Naive thymus-derived CD4-positive, alpha-beta T cell (primary cell): ENCODE measurements at regions not wholly inside any gene's neighbourhood (a gene's known extent, or its start where the extent isn't known, plus 50 kb on each side); places are given as distances from the start of the nearest gene placed in this dataset.

Source experiments
- ATAC-seq: fragments of 150-1000 bp; cut with Tn5 transposase; 2 replicates; pipeline ENCODE4 v1.10.0; 2021; ENCODE audit warnings: mild to moderate bottlenecking, moderate library complexity
- CTCF ChIA-PET: fragments of 350-600 bp; sonication (Branson Sonifier 250); formaldehyde crosslinking; loops from one replicate; lab custom pipeline; 2021; ENCODE audit warnings: antibody characterized with exemption; lab: Charles Lee
- POLR2A ChIA-PET: fragments of 350-600 bp; sonication (Branson Sonifier 250); formaldehyde crosslinking; loops from one replicate; lab custom pipeline; 2021; ENCODE audit warnings: antibody characterized with exemption, inconsistent platforms; lab: Charles Lee
- DNase-seq, 9 donors: peaks; one replicate each; pipeline versions ENCODE4 v3.0.0 to v3.0.0-alpha.2; 2020 to 2022; ENCODE audit warnings: mixed read lengths in 1 of 9
- H3K27ac ChIP-seq: one replicate; pipeline ENCODE4 v1.7.0; 2013; ENCODE audit warnings: mild to moderate bottlenecking, low read depth, low read length, moderate library complexity
- H3K27me3 ChIP-seq, 2 donors: one replicate each; pipeline ENCODE4 v1.7.0; 2013; ENCODE audit warnings: low read length in 2 of 2, mild to moderate bottlenecking in 2 of 2, moderate library complexity in 2 of 2; ENCODE audit not compliant: control insufficient read depth in 2 of 2, insufficient read depth in 2 of 2
- H3K36me3 ChIP-seq, 3 experiments: 1 replicate in 2 of 3; 2 replicates in 1 of 3; pipeline ENCODE4 v1.7.0; 2013; ENCODE audit warnings: low read length in 3 of 3, mild to moderate bottlenecking in 3 of 3, moderate library complexity in 1 of 3; ENCODE audit not compliant: insufficient read depth in 3 of 3, control insufficient read depth in 2 of 3
- H3K4me1 ChIP-seq, 2 donors: one replicate each; pipeline ENCODE4 v1.7.0; 2013; ENCODE audit warnings: low read length in 2 of 2, mild to moderate bottlenecking in 2 of 2, moderate library complexity in 1 of 2; ENCODE audit not compliant: control insufficient read depth in 2 of 2, insufficient read depth in 2 of 2
- H3K4me3 ChIP-seq: 2 replicates; pipeline ENCODE4 v1.7.0; 2013; ENCODE audit warnings: mild to moderate bottlenecking, low read length
- H3K9me3 ChIP-seq, 3 experiments: 1 replicate in 2 of 3; 2 replicates in 1 of 3; pipeline ENCODE4 v1.7.0; 2013; ENCODE audit warnings: low read length in 3 of 3; ENCODE audit not compliant: control insufficient read depth in 2 of 3
- H3K27ac Mint-ChIP-seq, 9 donors: one replicate each; pipeline ENCODE4 v1.8.0; 2020 to 2022; ENCODE audit warnings: mixed read lengths in 9 of 9, mild to moderate bottlenecking in 8 of 9, moderate library complexity in 5 of 9, inconsistent platforms in 2 of 9
- H3K27me3 Mint-ChIP-seq, 5 donors: one replicate each; pipeline ENCODE4 v1.8.0; 2021 to 2022; ENCODE audit warnings: mixed read lengths in 5 of 5, mild to moderate bottlenecking in 1 of 5
- H3K36me3 Mint-ChIP-seq, 5 donors: one replicate each; pipeline ENCODE4 v1.8.0; 2020 to 2022; ENCODE audit warnings: mixed read lengths in 5 of 5, mild to moderate bottlenecking in 3 of 5, inconsistent platforms in 1 of 5
- H3K4me1 Mint-ChIP-seq, 7 donors: one replicate each; pipeline ENCODE4 v1.8.0; 2020 to 2022; ENCODE audit warnings: mixed read lengths in 7 of 7, mild to moderate bottlenecking in 3 of 7, inconsistent platforms in 1 of 7
- H3K4me3 Mint-ChIP-seq, 10 donors: one replicate each; pipeline ENCODE4 v1.8.0; 2020 to 2022; ENCODE audit warnings: mild to moderate bottlenecking in 10 of 10, mixed read lengths in 10 of 10, moderate library complexity in 6 of 10, inconsistent platforms in 2 of 10
- H3K9me3 Mint-ChIP-seq, 11 donors: one replicate each; pipeline ENCODE4 v1.8.0; 2020 to 2022; ENCODE audit warnings: mixed read lengths in 11 of 11, mild to moderate bottlenecking in 4 of 11, inconsistent platforms in 1 of 11, moderate library complexity in 1 of 11
- intact Hi-C, 2 donors: fragments of 100-400 bp; cut with micrococcal nuclease; formaldehyde crosslinking; loops; one replicate each; pipeline ENCODE4 v1.15.1; 2023

DNA sequence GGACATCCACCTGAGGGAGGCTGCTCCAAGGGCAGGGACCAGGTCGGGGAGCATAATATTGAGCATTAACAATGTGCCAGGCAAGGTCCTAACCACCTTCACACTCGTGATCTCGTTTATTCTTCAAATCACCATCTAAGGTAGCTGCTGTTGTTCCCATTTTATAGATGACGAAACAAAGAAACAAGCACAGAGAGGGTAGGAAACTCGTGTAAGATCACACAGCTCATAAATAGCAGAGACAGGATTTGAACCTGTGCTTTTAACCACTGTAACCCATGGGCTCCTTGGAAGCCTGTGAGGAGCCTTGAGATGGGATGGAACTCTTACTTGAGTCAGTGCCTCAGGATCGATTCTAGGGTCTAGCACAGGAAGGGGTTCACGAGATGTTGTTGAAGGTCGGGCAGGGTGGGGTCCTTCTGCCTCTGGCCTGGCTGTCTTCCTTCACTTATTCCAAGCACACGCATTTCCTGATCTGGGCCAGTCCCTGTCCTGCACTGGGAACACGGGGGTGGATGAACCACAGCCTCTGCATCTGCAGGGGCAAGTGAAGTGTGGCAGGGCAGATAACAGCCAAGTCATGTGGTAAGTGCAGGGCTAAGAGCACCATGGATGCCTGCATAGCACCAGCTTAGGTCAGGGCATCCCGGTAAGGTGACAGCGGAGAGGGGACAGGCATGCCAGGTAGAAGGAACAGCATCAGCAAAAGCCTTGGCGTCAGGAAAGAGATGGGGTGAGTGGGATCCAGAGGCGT, 188.1 kb downstream of the MELK start:
- intact Hi-C loops = loop anchor here in 1 of 2 donors (10.0 kb wide), 1 partner anchor 1156 kb away; the partner anchor contains the start of gene TESK1
- Mint-ChIP-seq H3K4me1 (peaks cover 0 to 1% (median 0%) of the 10 kb centered on the region in 7 donors), H3K27ac (peak overlapping the region in 1 of 9 donors; percentile 0), H3K36me3 (no peaks in the 10 kb centered on the region), H3K4me3 (no peak overlapping the region), H3K9me3 (peaks cover 0 to 1% (median 0%) of the 10 kb centered on the region in 11 donors), H3K27me3 (peaks cover 6 to 41% (median 24%) of the 10 kb centered on the region in 5 donors)
- DNase-seq (no peak), ATAC-seq (no peak)
- CTCF ChIA-PET = no interaction called here
- H3K9me3 ChIP-seq = no peaks in the 10 kb centered on the region
- H3K36me3 ChIP-seq = no peaks in the 10 kb centered on the region
- POLR2A ChIA-PET = no interaction called here
- no peaks in the 10 kb centered on the region for H3K27me3 ChIP-seq
- H3K27ac ChIP-seq = no peak overlapping the region
- H3K4me1 ChIP-seq = no peaks in the 10 kb centered on the region
- no peak overlapping the region for H3K4me3 ChIP-seq

DNA sequence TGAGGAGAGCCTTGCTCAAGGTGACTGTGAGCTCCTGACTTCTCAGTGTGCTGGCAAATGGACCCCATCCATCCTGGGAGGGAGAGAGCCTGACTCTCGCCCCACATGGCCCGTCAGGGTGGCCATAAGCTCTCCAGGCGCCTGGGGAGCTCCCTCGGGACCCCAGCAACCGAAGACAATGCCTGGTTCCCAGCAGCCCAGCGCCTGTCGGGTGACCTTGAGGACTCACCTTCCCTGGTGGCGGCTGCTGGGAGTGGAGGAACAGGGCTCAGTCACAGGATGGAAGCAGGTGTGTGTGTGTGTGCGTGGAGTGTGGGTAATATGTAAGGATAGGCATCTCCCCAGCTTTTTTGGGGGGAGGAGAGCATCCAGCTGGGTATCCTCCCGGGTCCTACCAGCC, 190.3 kb downstream of the MELK start:
- Mint-ChIP-seq H3K4me3 (no peak overlapping the region), H3K27me3 (peaks cover 10 to 34% (median 20%) of the 10 kb centered on the region in 5 donors), H3K4me1 (peaks cover 0 to 6% (median 2%) of the 10 kb centered on the region in 7 donors), H3K9me3 (peaks cover 0 to 4% (median 0%) of the 10 kb centered on the region in 11 donors), H3K36me3 (peaks cover 0 to 2% (median 0%) of the 10 kb centered on the region in 5 donors), H3K27ac (peak overlapping the region in 1 of 9 donors; percentile 37)
- Histone ChIP-seq H3K27me3 (no peaks in the 10 kb centered on the region), H3K36me3 (no peaks in the 10 kb centered on the region), H3K4me1 (no peaks in the 10 kb centered on the region), H3K27ac (no peak overlapping the region), H3K4me3 (no peak overlapping the region), H3K9me3 (no peaks in the 10 kb centered on the region)
- CTCF ChIA-PET = no interaction called here
- intact Hi-C loops = loop anchor here in 1 of 2 donors (10.0 kb wide), 1 partner anchor 1158 kb away; the partner anchor contains the start of gene TESK1
- no peak for DNase-seq
- POLR2A ChIA-PET = no interaction called here
- no peak for ATAC-seq

DNA sequence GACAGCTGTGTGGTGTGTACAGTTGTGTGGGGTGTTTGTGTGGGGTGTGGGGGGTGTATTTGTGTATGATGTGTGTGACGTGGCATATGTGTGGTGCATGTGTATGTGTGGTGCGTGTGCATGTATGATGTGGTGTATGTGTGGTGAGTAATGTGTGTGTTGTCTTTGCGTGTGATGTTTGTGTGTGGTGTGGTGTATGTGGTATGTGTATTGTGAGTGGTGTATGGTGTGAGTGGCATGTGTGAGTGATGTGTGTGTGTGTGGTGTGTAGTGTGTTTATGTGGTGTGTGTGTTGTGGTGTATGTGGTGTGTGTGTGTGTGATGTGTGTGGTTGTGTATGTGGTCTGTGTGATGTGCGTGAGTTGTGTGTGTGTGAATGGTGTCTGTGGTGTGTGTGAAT, 191.1 kb downstream of the MELK start:
- Mint-ChIP-seq H3K27me3 (peaks cover 10 to 30% (median 18%) of the 10 kb centered on the region in 5 donors), H3K4me1 (peaks cover 0 to 6% (median 2%) of the 10 kb centered on the region in 7 donors), H3K9me3 (peaks cover 0 to 4% (median 0%) of the 10 kb centered on the region in 11 donors), H3K27ac (no peak overlapping the region), H3K36me3 (peaks cover 0 to 2% (median 0%) of the 10 kb centered on the region in 5 donors), H3K4me3 (no peak overlapping the region)
- no peaks in the 10 kb centered on the region for H3K9me3 ChIP-seq
- no peak for DNase-seq
- no peak for ATAC-seq
- intact Hi-C loops = loop anchor here in 1 of 2 donors (10.0 kb wide), 1 partner anchor 1159 kb away; the partner anchor contains the start of gene TESK1
- H3K36me3 ChIP-seq = no peaks in the 10 kb centered on the region
- H3K4me1 ChIP-seq = no peaks in the 10 kb centered on the region
- H3K27ac ChIP-seq = no peak overlapping the region
- H3K27me3 ChIP-seq = no peaks in the 10 kb centered on the region
- H3K4me3 ChIP-seq = no peak overlapping the region
- ChIA-PET CTCF (no interaction called here), POLR2A (no interaction called here)

DNA sequence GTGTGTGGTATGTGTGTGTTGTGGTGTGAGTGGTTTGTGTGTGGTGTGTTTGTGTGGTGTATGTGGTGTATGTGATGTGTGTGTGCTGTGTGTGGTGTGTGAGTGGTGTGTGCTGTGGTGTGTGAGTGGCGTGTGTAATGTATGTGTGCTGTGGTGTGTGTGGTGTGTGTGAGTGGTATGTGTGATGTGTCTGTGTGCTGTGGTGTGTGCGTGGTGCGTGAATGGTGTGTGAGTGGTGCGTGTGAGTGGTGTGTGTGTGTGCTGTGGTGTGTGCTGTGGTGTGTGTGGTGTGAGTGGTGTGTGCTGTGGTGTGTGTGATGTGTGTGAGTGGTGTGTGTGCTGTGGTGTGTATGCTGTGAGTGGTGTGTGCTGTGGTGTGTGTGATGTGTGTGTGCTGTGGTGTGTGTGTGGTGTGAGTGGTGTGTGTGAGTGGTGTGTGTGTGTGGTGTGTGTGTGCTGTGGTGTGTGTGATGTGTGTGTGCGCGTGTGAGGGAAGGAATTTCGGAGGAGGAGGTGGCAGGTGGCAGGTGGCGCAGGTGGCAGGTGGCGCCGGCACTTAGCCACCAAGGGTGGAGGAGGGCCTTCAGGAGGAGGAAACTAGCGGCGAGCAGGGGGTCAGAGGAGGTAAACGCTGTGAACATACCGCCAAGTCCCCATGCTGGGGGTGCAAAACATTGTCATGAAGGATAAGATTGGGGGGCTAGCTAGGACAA, 191.8 kb downstream of the MELK start:
- ChIA-PET POLR2A (no interaction called here), CTCF (no interaction called here)
- Histone ChIP-seq H3K27me3 (no peaks in the 10 kb centered on the region), H3K9me3 (no peaks in the 10 kb centered on the region), H3K36me3 (no peaks in the 10 kb centered on the region), H3K27ac (no peak overlapping the region), H3K4me1 (no peaks in the 10 kb centered on the region), H3K4me3 (no peak overlapping the region)
- ATAC-seq (no peak), DNase-seq (no peak)
- H3K9me3 Mint-ChIP-seq = peaks cover 0 to 4% (median 0%) of the 10 kb centered on the region in 11 donors
- no peak overlapping the region for H3K27ac Mint-ChIP-seq
- H3K4me1 Mint-ChIP-seq = peaks cover 0 to 6% (median 2%) of the 10 kb centered on the region in 7 donors
- intact Hi-C loops = loop anchor here in 1 of 2 donors (5.0 to 10.0 kb wide), 2 partner anchors 1160 to 1662 kb away; partner anchors contain the start of genes STOML2 and TESK1
- peaks cover 10 to 25% (median 18%) of the 10 kb centered on the region in 5 donors for H3K27me3 Mint-ChIP-seq
- peaks cover 0 to 2% (median 0%) of the 10 kb centered on the region in 5 donors for H3K36me3 Mint-ChIP-seq
- H3K4me3 Mint-ChIP-seq = no peak overlapping the region

DNA sequence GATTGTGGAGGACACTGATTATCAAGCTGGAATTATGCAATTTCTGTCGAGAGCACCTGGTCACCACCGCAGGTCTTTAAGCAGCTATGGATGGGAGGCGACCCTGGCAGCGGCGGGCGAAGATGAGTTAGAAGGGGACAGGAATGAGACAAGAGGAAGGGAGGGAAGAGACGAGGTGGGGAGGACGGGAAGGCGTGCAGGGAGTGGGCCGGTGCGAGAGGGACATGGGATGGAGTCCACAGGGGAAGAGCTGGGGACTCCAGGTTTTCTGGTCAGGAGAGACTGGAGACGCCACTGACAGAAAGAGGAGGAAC, 192.3 kb downstream of the MELK start:
- no peaks in the 10 kb centered on the region for H3K9me3 ChIP-seq
- no peaks in the 10 kb centered on the region for H3K4me1 ChIP-seq
- H3K27ac ChIP-seq = no peak overlapping the region
- intact Hi-C loops = loop anchor here in 1 of 2 donors (5.0 to 10.0 kb wide), 2 partner anchors 1160 to 1663 kb away; partner anchors contain the start of genes STOML2 and TESK1
- peak overlapping the region; percentile 56 for H3K4me3 ChIP-seq
- H3K4me1 Mint-ChIP-seq = peaks cover 0 to 6% (median 2%) of the 10 kb centered on the region in 7 donors
- no peaks in the 10 kb centered on the region for H3K27me3 ChIP-seq
- no peak overlapping the region for H3K27ac Mint-ChIP-seq
- ChIA-PET POLR2A (no interaction called here), CTCF (no interaction called here)
- DNase-seq (no peak), ATAC-seq (no peak)
- no peaks in the 10 kb centered on the region for H3K36me3 ChIP-seq
- H3K9me3 Mint-ChIP-seq = peaks cover 0 to 4% (median 0%) of the 10 kb centered on the region in 11 donors
- H3K4me3 Mint-ChIP-seq = no peak overlapping the region
- peaks cover 0 to 2% (median 0%) of the 10 kb centered on the region in 5 donors for H3K36me3 Mint-ChIP-seq
- peaks cover 5 to 20% (median 16%) of the 10 kb centered on the region in 5 donors for H3K27me3 Mint-ChIP-seq

DNA sequence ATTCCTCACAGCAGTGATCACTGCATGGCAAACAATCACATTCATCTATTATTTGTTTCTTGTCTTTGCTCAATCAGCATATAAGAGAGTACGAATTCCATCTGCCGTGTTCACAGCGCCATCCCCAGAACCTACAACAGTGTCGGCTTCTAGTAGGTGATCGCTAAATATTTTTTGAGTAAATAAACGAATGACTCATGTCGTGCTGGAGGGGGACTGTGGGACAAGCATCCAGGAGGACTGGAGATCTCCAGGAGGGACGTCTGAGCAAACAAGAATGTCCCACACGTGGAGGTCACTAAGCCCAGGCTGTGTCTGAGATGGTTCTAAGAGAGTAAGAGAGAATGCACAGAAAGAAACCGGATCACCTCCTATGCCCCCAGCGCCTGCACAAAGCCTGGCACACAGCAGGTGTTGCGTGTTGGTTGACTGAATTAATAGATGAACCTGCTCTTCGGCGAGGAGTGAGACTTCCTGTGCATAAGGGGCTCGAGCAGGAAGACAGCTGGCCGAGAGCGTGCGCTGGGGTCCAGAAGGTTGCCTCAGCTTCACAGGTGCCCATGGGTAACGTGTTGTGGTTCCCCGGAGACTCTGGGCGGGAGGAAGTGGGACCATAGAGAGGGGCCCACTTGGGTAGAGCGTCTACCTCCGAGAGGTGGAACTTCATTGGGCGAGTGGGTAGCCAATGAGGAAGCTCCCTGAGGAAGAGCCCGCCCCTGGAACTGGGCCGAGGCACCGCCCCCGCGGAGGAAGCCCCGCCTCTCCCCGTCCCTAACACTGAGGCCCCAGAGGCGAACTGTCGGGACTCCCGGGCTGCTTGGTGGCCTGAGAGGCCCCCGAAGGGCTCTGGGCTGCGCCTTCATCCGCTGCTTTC, 193.0 kb downstream of the MELK start:
- peaks cover 0 to 16% (median 11%) of the 10 kb centered on the region in 5 donors for H3K27me3 Mint-ChIP-seq
- no peak overlapping the region for H3K27ac Mint-ChIP-seq
- CTCF ChIA-PET = no interaction called here
- peaks cover 0 to 2% (median 0%) of the 10 kb centered on the region in 5 donors for H3K36me3 Mint-ChIP-seq
- Histone ChIP-seq H3K36me3 (no peaks in the 10 kb centered on the region), H3K27me3 (no peaks in the 10 kb centered on the region), H3K4me1 (no peaks in the 10 kb centered on the region), H3K4me3 (peak overlapping the region; percentile 56), H3K9me3 (no peaks in the 10 kb centered on the region), H3K27ac (peak overlapping the region; percentile 56)
- DNase-seq = peak; percentile 81 to 96 (median 91)
- H3K4me1 Mint-ChIP-seq = peaks cover 0 to 6% (median 2%) of the 10 kb centered on the region in 7 donors
- peaks cover 0 to 4% (median 0%) of the 10 kb centered on the region in 11 donors for H3K9me3 Mint-ChIP-seq
- peak; percentile 100 for ATAC-seq
- POLR2A ChIA-PET = no interaction called here
- no peak overlapping the region for H3K4me3 Mint-ChIP-seq
- intact Hi-C loops = loop anchor here in 1 of 2 donors (1.0 to 10.0 kb wide), 12 partner anchors 193 to 1663 kb away; partner anchors contain the start of genes CLTA, EXOSC3, GNE and GRHPR
